Peyer's patch (tissue), 4 donors: ENCODE measurements at regions not wholly inside any gene's neighbourhood (a gene's known extent, or its start where the extent isn't known, plus 50 kb on each side); places are given as distances from the start of the nearest gene placed in this dataset.

ENCODE experiments used
- DNase-seq, 3 donors: peaks; one replicate each; pipeline ENCODE4 v3.0.0-alpha.2; 2017 to 2019
- H3K27ac ChIP-seq, 4 donors: fragments of 200-600 bp; sonication (generic); one replicate each; pipeline ENCODE4 v1.5.1; 2016 to 2019
- H3K27me3 ChIP-seq, 2 donors: fragments of 200-600 bp; sonication (generic); one replicate each; pipeline ENCODE4 v1.5.1; 2019
- H3K36me3 ChIP-seq, 3 donors: fragments of 200-600 bp; sonication (generic); one replicate each; pipeline ENCODE4 v1.5.1; 2016 to 2019
- H3K4me1 ChIP-seq, 4 donors: fragments of 200-600 bp; sonication (generic); one replicate each; pipeline ENCODE4 v1.5.1; 2016 to 2019
- H3K4me3 ChIP-seq, 4 donors: fragments of 200-600 bp; sonication (generic); 1 replicate in 3 of 4; 2 replicates in 1 of 4; pipeline ENCODE4 v1.5.1; 2016 to 2019; ENCODE audit warnings: mild to moderate bottlenecking in 1 of 4
- H3K9me3 ChIP-seq, 4 donors: fragments of 200-600 bp; sonication (generic); one replicate each; pipeline ENCODE4 v1.5.1; 2016 to 2019; ENCODE audit warnings: mild to moderate bottlenecking in 1 of 4
- CTCF ChIP-seq, 6 experiments: fragments of 450-650 bp in 4 of 6; fragments of 200-600 bp in 2 of 6; sonication (generic) in 1 of 6; IDR thresholded peaks; one replicate each; pipeline ENCODE4 v1.5.1; 2017 to 2019; ENCODE audit warnings: antibody characterized with exemption in 6 of 6, mild to moderate bottlenecking in 3 of 6, moderate library complexity in 1 of 6
- POLR2A ChIP-seq, 2 donors: fragments of 450-650 bp; IDR thresholded peaks; one replicate each; pipeline ENCODE4 v1.5.1; 2017; ENCODE audit warnings: antibody characterized with exemption in 2 of 2, mild to moderate bottlenecking in 2 of 2, moderate library complexity in 2 of 2

GRCh38 chr2:189273734-189274133, 94.2 kb upstream of the COL5A2 start:
- no peaks in the 10 kb centered on the region for H3K27me3 ChIP-seq
- TF ChIP-seq CTCF (IDR thresholded peaks at IDR 0.05) (no peak), POLR2A (IDR thresholded peaks at IDR 0.05) (no peak)

GRCh38 chr2:189274361-189274760, 94.8 kb upstream of the COL5A2 start:
- no peaks in the 10 kb centered on the region for H3K36me3 ChIP-seq
- H3K9me3 ChIP-seq: no peaks in the 10 kb centered on the region
- H3K27ac ChIP-seq: no peak overlapping the region
- H3K4me1 ChIP-seq: no peaks in the 10 kb centered on the region
- no peaks in the 10 kb centered on the region for H3K27me3 ChIP-seq
- DNase-seq: no peak
- no peak for TF ChIP-seq POLR2A (IDR thresholded peaks at IDR 0.05)
- no peak for TF ChIP-seq CTCF (IDR thresholded peaks at IDR 0.05)
- H3K4me3 ChIP-seq: no peak overlapping the region

More at GRCh38 chr2:189273734-189274133, 94.2 kb upstream of the COL5A2 start:
- Histone ChIP-seq H3K36me3 (no peaks in the 10 kb centered on the region), H3K4me3 (no peak overlapping the region), H3K9me3 (no peaks in the 10 kb centered on the region), H3K4me1 (no peaks in the 10 kb centered on the region), H3K27ac (no peak overlapping the region)
- no peak for DNase-seq

GRCh38 chr2:189276277-189276676, 96.7 kb upstream of the COL5A2 start:
- H3K4me3 ChIP-seq: no peak overlapping the region
- no peaks in the 10 kb centered on the region for H3K4me1 ChIP-seq
- no peaks in the 10 kb centered on the region for H3K36me3 ChIP-seq
- no peak overlapping the region for H3K27ac ChIP-seq
- no peak for TF ChIP-seq CTCF (IDR thresholded peaks at IDR 0.05)
- no peak for TF ChIP-seq POLR2A (IDR thresholded peaks at IDR 0.05)
- H3K9me3 ChIP-seq: no peaks in the 10 kb centered on the region
- no peak for DNase-seq
- no peaks in the 10 kb centered on the region for H3K27me3 ChIP-seq

- no peak for DNase-seq
- Histone ChIP-seq H3K27me3 (no peaks in the 10 kb centered on the region), H3K27ac (no peak overlapping the region), H3K4me3 (no peak overlapping the region), H3K9me3 (no peaks in the 10 kb centered on the region), H3K36me3 (no peaks in the 10 kb centered on the region), H3K4me1 (no peaks in the 10 kb centered on the region)
- TF ChIP-seq POLR2A (IDR thresholded peaks at IDR 0.05): no peak
These were observed 101.6 kb upstream of the COL5A2 start for GRCh38 chr2:189281201-189281600.

- no peak overlapping the region for H3K27ac ChIP-seq
- H3K4me1 ChIP-seq: no peaks in the 10 kb centered on the region
- TF ChIP-seq CTCF (IDR thresholded peaks at IDR 0.05) (no peak), POLR2A (IDR thresholded peaks at IDR 0.05) (no peak)
- H3K27me3 ChIP-seq: no peaks in the 10 kb centered on the region
- H3K9me3 ChIP-seq: no peaks in the 10 kb centered on the region
- DNase-seq: no peak
- no peaks in the 10 kb centered on the region for H3K36me3 ChIP-seq
- no peak overlapping the region for H3K4me3 ChIP-seq
These were observed 105.8 kb upstream of the COL5A2 start for GRCh38 chr2:189285349-189285748.

DNA sequence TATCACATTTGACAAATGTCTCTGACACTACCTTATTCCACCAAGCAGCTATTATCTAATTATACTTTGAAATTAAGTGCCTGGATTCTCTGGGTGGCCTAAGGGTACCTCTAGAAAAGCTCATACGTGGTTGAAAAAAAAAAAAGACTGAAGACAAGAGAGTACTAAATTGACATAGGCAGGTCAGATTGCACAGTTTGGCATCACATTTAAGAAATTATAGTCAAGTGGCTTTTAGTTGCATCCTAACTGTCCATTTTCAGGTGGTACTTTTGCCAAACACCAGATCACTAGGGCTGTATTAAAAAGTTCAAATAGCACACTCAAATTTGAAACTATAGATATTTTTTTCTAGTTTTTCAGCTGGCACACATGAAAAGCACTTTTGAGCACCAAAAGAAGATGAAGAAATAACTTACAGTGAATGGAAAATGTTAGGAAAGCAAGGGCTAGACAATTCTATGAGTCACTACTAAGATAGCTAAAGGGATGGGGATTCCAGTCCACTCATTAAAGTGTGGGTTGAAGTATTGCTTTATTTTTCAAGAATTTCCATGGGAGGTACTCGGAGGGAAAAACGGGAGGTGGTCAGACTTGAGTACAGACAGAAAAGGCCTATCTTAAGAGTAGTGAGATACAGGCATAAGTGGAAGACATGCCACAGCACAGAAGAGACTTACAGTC, 106.5 kb upstream of the COL5A2 start:
- no peak overlapping the region for H3K27ac ChIP-seq

More for the DNA sequence above, 106.5 kb upstream of the COL5A2 start:
- Histone ChIP-seq H3K4me3 (no peak overlapping the region), H3K27me3 (no peaks in the 10 kb centered on the region), H3K4me1 (no peaks in the 10 kb centered on the region), H3K9me3 (no peaks in the 10 kb centered on the region), H3K36me3 (no peaks in the 10 kb centered on the region)
- TF ChIP-seq POLR2A (IDR thresholded peaks at IDR 0.05) (no peak), CTCF (IDR thresholded peaks at IDR 0.05) (no peak)
- DNase-seq: no peak
